Epithelial cell of esophagus (primary cell): ENCODE measurements at regions not wholly inside any gene's neighbourhood (a gene's known extent, or its start where the extent isn't known, plus 50 kb on each side); places are given as distances from the start of the nearest gene placed in this dataset.
"Not testable (repeated sequence)": the region's sequence is repeated elsewhere in the genome, so short reads cannot be mapped to it uniquely, and the experiment has no call there.

Experiments used
- DNase-seq: peaks from one replicate; pipeline ENCODE4 v3.0.0; 2010; ENCODE audit warnings: low read depth
- H3K4me3 ChIP-seq: 2 replicates; pipeline ENCODE4 v1.5.1; 2011; ENCODE audit warnings: mild to moderate bottlenecking, low read length, control low read depth
- TF ChIP-seq, protein P1 (sequence below): IDR thresholded peaks from 2 replicates; pipeline ENCODE4 v1.5.1; 2011; ENCODE audit warnings: low read depth, mild to moderate bottlenecking, low read length, control low read depth, inconsistent platforms; ENCODE audit not compliant: insufficient read depth; ENCODE audit errors: missing control alignments

- no peak for DNase-seq
- TF ChIP-seq, protein P1, sequence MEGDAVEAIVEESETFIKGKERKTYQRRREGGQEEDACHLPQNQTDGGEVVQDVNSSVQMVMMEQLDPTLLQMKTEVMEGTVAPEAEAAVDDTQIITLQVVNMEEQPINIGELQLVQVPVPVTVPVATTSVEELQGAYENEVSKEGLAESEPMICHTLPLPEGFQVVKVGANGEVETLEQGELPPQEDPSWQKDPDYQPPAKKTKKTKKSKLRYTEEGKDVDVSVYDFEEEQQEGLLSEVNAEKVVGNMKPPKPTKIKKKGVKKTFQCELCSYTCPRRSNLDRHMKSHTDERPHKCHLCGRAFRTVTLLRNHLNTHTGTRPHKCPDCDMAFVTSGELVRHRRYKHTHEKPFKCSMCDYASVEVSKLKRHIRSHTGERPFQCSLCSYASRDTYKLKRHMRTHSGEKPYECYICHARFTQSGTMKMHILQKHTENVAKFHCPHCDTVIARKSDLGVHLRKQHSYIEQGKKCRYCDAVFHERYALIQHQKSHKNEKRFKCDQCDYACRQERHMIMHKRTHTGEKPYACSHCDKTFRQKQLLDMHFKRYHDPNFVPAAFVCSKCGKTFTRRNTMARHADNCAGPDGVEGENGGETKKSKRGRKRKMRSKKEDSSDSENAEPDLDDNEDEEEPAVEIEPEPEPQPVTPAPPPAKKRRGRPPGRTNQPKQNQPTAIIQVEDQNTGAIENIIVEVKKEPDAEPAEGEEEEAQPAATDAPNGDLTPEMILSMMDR, result no peak
Measured at GRCh38 chr2:147428120-147428747, 416.6 kb upstream of the ACVR2A start.

GRCh38 chr2:147425437-147426029 is 419.3 kb upstream of the ACVR2A start:
- TF ChIP-seq, protein P1, result no peak
- no peak overlapping the region for H3K4me3 ChIP-seq
- no peak for DNase-seq

More at GRCh38 chr2:147428120-147428747, 416.6 kb upstream of the ACVR2A start:
- no peak overlapping the region for H3K4me3 ChIP-seq

GRCh38 chr2:147424766-147425165 is 420.1 kb upstream of the ACVR2A start:
- H3K4me3 ChIP-seq, result no peak overlapping the region
- DNase-seq, result peak; percentile 79
- TF ChIP-seq, protein P1, result no peak

DNA sequence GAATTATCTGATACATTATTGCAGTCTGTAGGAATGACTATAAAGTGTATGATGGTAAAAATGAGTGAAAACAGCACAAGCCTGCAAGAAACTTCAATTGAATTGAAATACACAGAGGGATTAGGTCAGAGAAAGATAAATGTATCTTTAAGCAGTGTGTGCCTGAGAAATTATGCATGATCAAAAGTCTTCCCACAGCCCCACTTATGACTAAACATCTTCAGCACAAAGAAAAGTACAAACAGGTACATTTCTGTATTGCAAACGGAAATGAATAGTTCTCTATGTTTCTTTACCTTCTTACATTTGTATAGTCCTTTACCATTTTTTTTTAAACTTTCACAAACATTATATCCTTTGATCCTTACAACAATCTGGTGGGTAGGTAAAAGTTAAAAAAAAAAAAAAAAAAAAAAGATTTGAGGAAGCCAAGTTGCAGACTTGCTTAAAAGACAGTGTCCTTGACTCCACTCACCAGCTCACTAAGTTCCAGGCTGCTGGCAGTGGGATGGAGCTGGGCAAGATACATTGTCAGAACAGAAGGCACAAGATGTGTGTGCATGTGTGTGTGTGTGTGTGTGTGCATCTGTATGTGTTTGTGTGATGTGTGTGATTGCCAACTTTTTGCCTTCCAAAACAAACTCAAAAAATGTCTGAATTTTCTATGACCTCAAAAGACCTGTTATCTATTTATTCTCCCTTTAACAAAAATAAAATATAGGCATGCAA is 423.7 kb upstream of the ACVR2A start:
- TF ChIP-seq, protein P1, result no peak
- peak; percentile 11 for DNase-seq
- no peak overlapping the region for H3K4me3 ChIP-seq

- TF ChIP-seq, protein P1, result no peak
- DNase-seq, result no peak
- H3K4me3 ChIP-seq, result no peak overlapping the region
Measured at GRCh38 chr2:147420517-147420916, 424.3 kb upstream of the ACVR2A start.

GRCh38 chr2:147416099-147416498 is 428.7 kb upstream of the ACVR2A start:
- no peak overlapping the region for H3K4me3 ChIP-seq
- peak; percentile 89 for DNase-seq
- TF ChIP-seq, protein P1, result no peak

DNA sequence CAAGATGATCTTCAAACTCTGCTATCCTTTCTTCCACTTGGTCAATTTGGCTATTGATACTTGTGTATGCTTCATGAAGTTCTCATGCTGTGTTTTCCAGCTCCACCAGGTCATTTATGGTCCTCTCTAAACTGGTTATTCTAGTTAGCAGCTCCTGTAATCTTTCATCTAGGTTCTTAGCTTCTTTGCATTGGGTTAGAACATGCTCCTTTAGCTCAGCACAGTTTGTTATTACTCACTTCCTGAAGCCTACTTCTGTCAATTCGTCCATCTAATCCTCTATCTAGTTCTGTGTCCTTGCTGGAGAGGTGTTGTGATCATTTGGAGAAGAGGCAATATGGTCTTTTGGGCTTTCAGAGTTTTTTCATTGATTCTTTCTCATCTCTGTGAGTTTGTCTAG is 430.2 kb upstream of the ACVR2A start:
- DNase-seq, result peak; percentile 50
- H3K4me3 ChIP-seq, result not testable (repeated sequence)
